ENCODE measurements at regions not wholly inside any gene's neighbourhood (a gene's known extent, or its start where the extent isn't known, plus 50 kb on each side); places are given as distances from the start of the nearest gene placed in this dataset.

DNA sequence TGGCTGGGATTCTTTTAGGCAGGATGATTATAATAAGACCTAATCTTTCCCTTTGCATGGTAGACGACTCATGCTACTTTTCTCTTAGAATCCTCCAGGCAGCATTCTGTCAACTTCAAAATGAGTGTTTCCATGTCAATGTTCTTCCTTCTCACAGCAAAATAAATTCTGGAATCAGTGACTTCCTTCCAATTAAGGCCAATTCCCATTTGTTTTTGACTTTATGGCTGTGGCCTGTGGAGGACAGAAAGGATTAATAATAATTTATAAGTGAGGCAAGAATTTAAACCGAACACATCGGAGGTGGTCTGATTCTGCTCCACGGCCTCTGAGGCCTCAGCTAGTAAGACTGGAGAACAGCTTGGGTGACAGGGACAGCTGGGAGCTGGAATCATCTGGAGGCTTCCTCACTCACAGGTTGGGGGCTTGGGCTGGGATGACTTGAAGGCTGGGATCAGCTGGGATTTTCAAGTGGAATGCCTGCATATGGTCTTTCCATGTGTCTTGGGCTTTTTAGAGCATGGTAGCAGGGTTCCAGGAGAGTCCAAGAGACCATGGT, 241.8 kb upstream of the MCTP2 start:
- no peak overlapping the region for H3K27ac Mint-ChIP-seq
- H3K36me3 Mint-ChIP-seq, result no peaks in the 10 kb centered on the region
- DNase-seq (no peak), ATAC-seq (replicated peaks) (no peak)
- H3K27me3 Mint-ChIP-seq, result peaks cover 6 to 17% of the 10 kb centered on the region in 2 donors
- no peak overlapping the region for H3K4me3 Mint-ChIP-seq
- no peaks in the 10 kb centered on the region for H3K9me3 Mint-ChIP-seq
- peaks cover 0 to 6% of the 10 kb centered on the region in 2 donors for H3K4me1 Mint-ChIP-seq

DNA sequence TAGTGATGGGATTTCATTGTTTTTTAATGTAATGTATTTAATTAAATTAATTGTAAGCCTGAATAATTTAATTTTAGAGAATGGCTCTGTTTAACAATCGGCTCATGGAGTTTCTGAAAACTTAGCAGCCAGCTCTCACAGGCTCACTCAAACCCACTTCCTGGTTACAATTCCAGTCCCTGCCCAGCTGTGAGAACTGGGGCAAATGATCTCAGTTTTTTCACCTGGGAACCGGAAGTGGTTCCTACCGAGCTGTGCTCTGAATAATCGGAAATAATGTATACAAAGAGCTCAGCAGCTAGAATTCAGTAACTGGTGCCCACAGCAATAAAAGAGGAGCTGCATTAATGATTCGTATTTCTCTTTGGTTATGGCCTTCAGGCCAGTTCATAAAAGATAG, 244.3 kb upstream of the MCTP2 start:
- ATAC-seq (replicated peaks) (no peak), DNase-seq (no peak)
- H3K36me3 Mint-ChIP-seq, result no peaks in the 10 kb centered on the region
- H3K27me3 Mint-ChIP-seq, result peaks cover 8 to 20% of the 10 kb centered on the region in 2 donors
- H3K4me3 Mint-ChIP-seq, result no peak overlapping the region
- peaks cover 0 to 6% of the 10 kb centered on the region in 2 donors for H3K4me1 Mint-ChIP-seq
- H3K9me3 Mint-ChIP-seq, result no peaks in the 10 kb centered on the region
- H3K27ac Mint-ChIP-seq, result no peak overlapping the region

DNA sequence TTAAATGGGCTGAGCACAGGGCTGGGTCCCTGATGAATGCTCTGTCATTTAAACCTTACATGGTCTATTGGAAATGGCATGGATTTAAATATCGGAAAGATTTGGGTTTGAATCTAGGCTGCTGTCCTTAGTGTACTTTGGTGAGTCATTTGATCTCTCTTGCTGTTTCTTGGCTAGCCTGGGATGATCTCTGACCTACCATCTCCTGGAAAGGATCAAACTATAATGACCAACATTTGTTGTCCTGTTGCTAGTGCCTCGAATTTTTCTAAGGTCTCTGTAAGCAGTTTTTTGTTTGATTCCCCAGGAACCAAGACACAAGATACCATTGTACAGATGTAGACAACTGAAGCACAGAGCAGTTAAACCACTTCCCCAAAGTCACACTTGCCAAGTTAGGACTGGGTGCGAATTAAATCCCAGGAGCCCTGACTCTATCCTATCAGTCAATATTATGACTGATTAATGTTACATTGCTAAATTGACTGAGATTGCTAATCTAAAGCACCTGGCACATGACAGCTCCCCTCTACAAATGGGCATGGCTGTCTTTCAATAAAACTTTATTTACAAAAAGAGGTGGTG, 244.9 kb upstream of the MCTP2 start:
- H3K27ac Mint-ChIP-seq, result no peak overlapping the region

DNA sequence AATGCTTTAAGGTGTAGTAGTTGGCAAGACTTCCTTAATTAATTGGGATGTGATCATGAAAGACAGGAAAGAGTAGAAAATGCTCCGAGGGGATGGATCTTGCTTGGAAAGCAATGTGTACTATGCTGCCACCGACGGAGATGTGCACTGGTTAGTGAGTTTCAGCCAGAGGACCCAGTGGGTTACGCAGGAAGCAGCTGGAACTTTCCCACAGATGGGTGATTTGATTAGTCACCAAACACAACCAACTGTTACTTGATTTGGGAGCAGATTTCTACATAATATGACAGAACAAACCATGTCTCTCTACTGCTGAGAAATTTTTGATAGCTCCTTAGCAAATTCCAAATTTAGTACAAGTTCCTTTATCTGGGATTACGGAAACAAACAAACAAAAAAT, 245.4 kb upstream of the MCTP2 start:
- Mint-ChIP-seq H3K36me3 (no peaks in the 10 kb centered on the region), H3K4me1 (peaks cover 0 to 6% of the 10 kb centered on the region in 2 donors), H3K4me3 (no peak overlapping the region), H3K27me3 (peaks cover 8 to 20% of the 10 kb centered on the region in 2 donors), H3K9me3 (no peaks in the 10 kb centered on the region), H3K27ac (no peak overlapping the region)
- no peak for ATAC-seq (replicated peaks)
- no peak for DNase-seq

More for the DNA sequence above, 244.9 kb upstream of the MCTP2 start:
- peaks cover 0 to 6% of the 10 kb centered on the region in 2 donors for H3K4me1 Mint-ChIP-seq
- DNase-seq (no peak), ATAC-seq (replicated peaks) (no peak)
- no peaks in the 10 kb centered on the region for H3K9me3 Mint-ChIP-seq
- H3K4me3 Mint-ChIP-seq, result no peak overlapping the region
- no peaks in the 10 kb centered on the region for H3K36me3 Mint-ChIP-seq
- peaks cover 8 to 20% of the 10 kb centered on the region in 2 donors for H3K27me3 Mint-ChIP-seq

DNA sequence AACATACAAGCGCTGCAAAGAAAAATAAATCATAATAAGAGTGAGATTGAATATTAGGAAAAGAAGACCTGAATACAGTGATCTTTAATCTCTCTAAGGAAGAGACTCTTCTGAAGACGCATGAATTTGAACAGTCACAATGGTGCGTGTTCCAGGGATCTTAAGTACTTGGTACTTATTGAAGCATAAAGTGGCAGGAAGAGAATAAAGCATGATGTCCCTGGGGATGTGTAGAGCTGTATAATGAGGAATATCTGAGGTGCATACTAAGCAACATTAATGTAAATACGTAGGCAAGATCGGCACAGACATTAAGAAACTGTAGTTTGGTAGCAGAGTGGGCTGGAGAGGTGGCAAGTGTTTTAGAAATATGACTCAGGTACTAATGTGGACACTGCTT, 246.2 kb upstream of the MCTP2 start:
- Mint-ChIP-seq H3K27me3 (peaks cover 8 to 20% of the 10 kb centered on the region in 2 donors), H3K4me1 (peaks cover 0 to 6% of the 10 kb centered on the region in 2 donors), H3K27ac (no peak overlapping the region), H3K36me3 (no peaks in the 10 kb centered on the region), H3K4me3 (no peak overlapping the region), H3K9me3 (no peaks in the 10 kb centered on the region)
- DNase-seq (no peak), ATAC-seq (replicated peaks) (no peak)

DNA sequence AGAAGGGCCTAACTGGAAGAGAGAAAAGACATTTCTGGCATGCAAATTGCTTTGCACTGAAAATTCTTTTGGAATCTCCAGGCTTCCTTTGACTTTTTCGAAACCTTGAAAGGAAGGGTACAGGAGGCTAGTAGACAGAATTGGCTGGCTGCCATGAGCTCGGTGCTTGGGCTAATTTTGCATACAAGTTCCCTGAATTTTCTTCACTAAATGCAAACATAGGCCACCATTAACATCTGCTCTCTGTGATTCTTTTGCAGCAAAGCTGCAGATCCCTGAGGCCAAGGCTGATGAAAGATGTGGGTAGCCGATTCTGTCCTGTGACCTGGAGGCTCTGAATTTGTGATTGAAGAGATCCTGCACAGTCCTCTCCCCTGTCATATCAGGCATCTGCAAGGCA, 247.8 kb upstream of the MCTP2 start:
- Mint-ChIP-seq H3K27me3 (peaks cover 8 to 20% of the 10 kb centered on the region in 2 donors), H3K9me3 (no peaks in the 10 kb centered on the region)

DNA sequence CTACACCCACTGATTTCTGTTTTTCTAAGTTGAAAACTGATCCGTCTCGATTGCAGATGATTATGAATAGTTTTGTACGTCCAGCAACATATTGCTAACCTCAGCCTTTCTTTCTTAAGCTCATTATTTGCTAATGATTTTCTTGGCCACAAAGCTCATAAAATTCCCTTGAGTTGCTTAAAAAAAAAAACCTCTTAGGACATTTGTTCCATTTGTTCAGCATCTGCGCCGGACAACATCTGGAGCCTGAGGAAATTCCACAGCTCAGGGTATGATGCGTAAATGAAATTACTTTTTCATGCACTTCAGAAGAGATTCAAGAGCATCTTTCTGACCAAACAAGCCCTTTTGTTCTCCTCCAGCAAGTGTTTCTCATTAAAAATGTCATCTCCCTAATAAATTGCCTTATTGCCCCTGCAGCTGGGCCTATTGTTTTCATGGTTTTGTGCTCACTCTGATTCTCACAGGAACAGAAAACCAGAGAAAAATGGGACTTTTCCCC, 249.1 kb upstream of the MCTP2 start:
- DNase-seq (no peak), ATAC-seq (replicated peaks) (no peak)
- no peaks in the 10 kb centered on the region for H3K9me3 Mint-ChIP-seq
- H3K36me3 Mint-ChIP-seq, result no peaks in the 10 kb centered on the region
- H3K27me3 Mint-ChIP-seq, result peaks cover 8 to 20% of the 10 kb centered on the region in 2 donors
- H3K27ac Mint-ChIP-seq, result no peak overlapping the region
- H3K4me3 Mint-ChIP-seq, result no peak overlapping the region
- H3K4me1 Mint-ChIP-seq, result peaks cover 0 to 6% of the 10 kb centered on the region in 2 donors

More for the DNA sequence above, 247.8 kb upstream of the MCTP2 start:
- no peak overlapping the region for H3K27ac Mint-ChIP-seq
- peaks cover 0 to 6% of the 10 kb centered on the region in 2 donors for H3K4me1 Mint-ChIP-seq
- H3K36me3 Mint-ChIP-seq, result no peaks in the 10 kb centered on the region
- DNase-seq (no peak), ATAC-seq (replicated peaks) (no peak)
- no peak overlapping the region for H3K4me3 Mint-ChIP-seq

DNA sequence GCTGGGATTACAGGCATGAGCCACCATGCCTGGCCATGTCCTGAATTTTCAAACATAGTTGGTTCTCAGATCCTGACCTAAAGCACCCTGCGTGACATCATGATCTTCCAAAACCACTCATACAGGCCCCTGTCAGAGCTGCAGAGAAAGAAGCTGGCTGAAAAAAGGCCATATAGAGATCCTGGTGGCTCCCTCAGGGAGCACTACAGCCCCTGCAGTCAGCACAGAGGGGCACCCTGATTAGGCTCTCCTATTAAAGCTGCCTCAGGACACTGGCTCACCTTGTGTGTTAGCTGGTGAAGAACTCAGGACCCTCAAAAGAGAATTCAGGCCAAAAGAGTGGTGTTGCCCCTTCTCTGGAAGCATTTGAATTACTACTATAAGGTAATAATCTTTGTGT, 249.7 kb upstream of the MCTP2 start:
- H3K27me3 Mint-ChIP-seq, result peaks cover 8 to 20% of the 10 kb centered on the region in 2 donors
- H3K4me3 Mint-ChIP-seq, result no peak overlapping the region
- no peaks in the 10 kb centered on the region for H3K36me3 Mint-ChIP-seq
- H3K9me3 Mint-ChIP-seq, result no peaks in the 10 kb centered on the region
- H3K4me1 Mint-ChIP-seq, result peaks cover 0 to 6% of the 10 kb centered on the region in 2 donors
- no peak overlapping the region for H3K27ac Mint-ChIP-seq
- ATAC-seq (replicated peaks) (no peak), DNase-seq (no peak)

DNA sequence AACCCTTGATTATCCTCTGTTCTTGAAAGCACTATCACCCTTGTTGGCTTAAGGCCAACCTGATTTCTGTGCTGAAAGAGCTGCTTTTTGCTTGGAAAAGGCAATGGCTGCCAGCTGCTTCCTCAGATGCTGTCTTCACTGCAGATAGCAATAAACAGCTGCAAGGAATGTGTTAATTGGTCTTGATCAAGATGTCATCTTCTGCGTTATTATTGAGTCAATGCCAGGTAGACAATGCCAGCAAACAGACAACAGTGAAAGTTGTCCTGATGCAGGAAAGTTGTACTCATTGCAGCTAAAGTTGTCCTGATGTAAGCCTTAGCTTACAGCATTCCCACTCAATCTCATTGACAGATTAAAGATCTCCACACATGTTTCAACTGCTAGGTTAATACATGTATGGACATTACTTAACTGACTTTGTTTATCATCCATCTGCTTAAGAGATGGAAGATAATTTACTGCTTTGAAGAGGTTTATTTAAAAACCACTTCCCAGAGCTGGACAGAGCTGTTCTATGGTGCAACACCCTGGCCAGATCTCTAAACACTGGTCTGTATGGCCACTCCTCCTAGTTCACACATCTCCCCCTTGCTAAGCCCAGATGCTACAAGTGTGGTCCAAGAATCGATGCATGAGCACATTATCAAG, 251.0 kb upstream of the MCTP2 start:
- no peaks in the 10 kb centered on the region for H3K36me3 Mint-ChIP-seq
- no peaks in the 10 kb centered on the region for H3K4me1 Mint-ChIP-seq
- H3K27me3 Mint-ChIP-seq, result peaks cover 4 to 12% of the 10 kb centered on the region in 2 donors
- no peak overlapping the region for H3K27ac Mint-ChIP-seq
- H3K4me3 Mint-ChIP-seq, result no peak overlapping the region
- H3K9me3 Mint-ChIP-seq, result no peaks in the 10 kb centered on the region
- no peak for ATAC-seq (replicated peaks)
- DNase-seq, result no peak

DNA sequence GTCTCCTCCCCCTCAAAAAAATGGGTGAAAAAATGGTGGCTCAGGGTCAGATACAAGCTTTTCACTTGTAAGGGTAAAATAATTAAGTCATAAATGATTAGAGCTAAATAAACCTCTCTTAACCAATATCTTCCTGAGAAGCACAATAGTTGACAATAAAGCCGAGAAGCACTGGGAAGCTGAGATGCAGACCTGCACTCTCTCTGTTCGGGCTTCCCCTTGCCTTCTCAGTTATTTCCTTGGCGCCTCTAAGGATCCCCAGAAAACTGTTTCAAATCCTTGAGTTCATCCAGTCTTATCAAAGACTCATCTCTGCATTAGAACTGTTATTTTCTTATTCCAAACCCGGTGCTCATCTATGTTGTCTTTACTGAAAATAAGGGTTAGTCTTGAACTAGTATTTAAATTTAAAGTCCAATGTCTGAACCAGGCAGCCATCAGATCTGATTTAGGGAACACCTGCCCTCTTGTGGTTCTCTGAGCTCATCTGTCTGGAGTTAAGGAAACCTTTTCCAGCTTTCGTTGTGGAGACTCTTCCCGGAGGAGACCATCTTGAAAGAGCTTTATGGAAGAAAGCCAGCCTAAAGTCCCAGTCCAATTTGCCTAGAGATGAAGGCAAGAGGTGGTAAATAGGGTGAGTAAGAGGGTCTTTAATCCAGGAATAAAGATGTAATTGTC, 256.4 kb upstream of the MCTP2 start:
- DNase-seq, result no peak
- H3K9me3 Mint-ChIP-seq, result no peaks in the 10 kb centered on the region
- no peak overlapping the region for H3K27ac Mint-ChIP-seq
- H3K36me3 Mint-ChIP-seq, result no peaks in the 10 kb centered on the region
- no peaks in the 10 kb centered on the region for H3K27me3 Mint-ChIP-seq
- no peak for ATAC-seq (replicated peaks)
- no peak overlapping the region for H3K4me3 Mint-ChIP-seq
- no peaks in the 10 kb centered on the region for H3K4me1 Mint-ChIP-seq

DNA sequence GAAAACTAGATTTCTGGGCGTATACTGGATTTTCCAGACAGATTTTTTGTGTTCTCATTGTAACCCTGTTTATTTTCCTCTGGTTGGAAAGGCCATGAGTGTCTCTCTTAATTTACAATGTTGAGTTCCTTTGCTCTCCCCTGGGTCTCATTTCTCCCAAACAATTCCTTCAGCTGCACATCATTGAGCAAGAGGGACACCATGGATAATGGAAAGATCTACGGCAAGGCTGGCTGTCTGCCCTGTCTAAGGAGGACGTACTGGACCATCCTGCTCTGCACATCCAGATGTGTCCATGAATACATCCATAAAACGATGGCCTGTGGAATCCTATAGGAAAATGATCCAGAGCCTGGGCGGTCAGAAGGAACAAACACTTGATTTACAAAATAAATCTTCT, 258.1 kb upstream of the MCTP2 start:
- Mint-ChIP-seq H3K27me3 (no peaks in the 10 kb centered on the region), H3K4me3 (no peak overlapping the region), H3K9me3 (no peaks in the 10 kb centered on the region), H3K36me3 (no peaks in the 10 kb centered on the region), H3K27ac (no peak overlapping the region), H3K4me1 (no peaks in the 10 kb centered on the region)
- ATAC-seq (replicated peaks), result no peak
- no peak for DNase-seq

DNA sequence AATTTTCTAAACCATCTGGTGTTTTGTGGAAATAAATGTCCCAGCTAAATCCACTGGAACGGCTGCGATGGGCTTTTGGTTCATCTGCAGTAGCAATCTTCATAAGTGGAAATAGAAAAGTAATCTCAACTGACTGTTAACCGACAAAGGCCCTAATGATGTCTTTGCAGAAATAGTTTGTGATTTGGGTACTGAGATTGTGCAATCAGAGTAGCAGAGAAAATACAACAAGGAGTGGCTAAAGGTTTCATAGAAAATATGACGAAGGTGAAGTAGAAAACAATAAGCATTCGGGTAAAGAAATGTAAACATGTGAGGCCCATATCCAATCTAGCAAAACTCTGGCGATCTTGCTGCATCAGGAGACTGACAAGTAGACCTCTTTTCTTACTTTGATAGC, 262.6 kb upstream of the MCTP2 start:
- H3K4me1 Mint-ChIP-seq, result no peaks in the 10 kb centered on the region
- DNase-seq, result no peak
- peaks cover 0 to 6% of the 10 kb centered on the region in 2 donors for H3K27me3 Mint-ChIP-seq

DNA sequence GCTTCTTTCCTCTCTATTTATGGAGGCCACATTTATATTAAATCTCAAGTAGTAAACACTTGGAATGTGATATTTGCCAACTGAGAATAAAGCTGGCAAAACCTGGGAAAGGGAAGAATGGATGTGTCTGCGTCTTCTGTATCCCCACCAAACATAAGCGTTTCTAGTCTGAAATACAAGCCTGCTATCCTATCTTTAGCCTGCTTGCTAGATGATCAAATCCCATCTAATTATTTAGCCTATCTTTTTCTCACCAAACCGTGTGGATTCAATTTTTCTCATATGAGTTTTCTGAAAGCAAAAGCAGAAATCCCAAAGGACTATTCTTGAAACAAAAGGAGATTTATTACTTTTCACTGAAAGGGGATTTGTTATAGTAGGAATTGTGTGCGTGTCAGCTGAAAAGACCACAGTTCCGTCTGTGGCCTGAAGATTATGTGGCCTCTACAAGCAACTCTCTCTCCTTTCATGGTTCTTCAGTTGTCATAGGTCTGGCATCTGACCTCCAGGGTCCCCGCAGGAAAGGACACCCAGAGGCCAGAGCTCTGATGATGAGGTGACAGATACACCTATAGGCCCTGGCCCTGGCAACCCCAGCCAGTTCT, 266.0 kb upstream of the MCTP2 start:
- ATAC-seq (replicated peaks) (no peak), DNase-seq (no peak)
- no peaks in the 10 kb centered on the region for H3K9me3 Mint-ChIP-seq
- no peaks in the 10 kb centered on the region for H3K4me1 Mint-ChIP-seq
- peaks cover 7 to 12% of the 10 kb centered on the region in 2 donors for H3K27me3 Mint-ChIP-seq
- no peaks in the 10 kb centered on the region for H3K36me3 Mint-ChIP-seq
- H3K27ac Mint-ChIP-seq, result no peak overlapping the region
- no peak overlapping the region for H3K4me3 Mint-ChIP-seq

More for the DNA sequence above, 262.6 kb upstream of the MCTP2 start:
- H3K27ac Mint-ChIP-seq, result no peak overlapping the region
- no peaks in the 10 kb centered on the region for H3K36me3 Mint-ChIP-seq
- no peaks in the 10 kb centered on the region for H3K9me3 Mint-ChIP-seq
- ATAC-seq (replicated peaks), result no peak
- H3K4me3 Mint-ChIP-seq, result no peak overlapping the region

DNA sequence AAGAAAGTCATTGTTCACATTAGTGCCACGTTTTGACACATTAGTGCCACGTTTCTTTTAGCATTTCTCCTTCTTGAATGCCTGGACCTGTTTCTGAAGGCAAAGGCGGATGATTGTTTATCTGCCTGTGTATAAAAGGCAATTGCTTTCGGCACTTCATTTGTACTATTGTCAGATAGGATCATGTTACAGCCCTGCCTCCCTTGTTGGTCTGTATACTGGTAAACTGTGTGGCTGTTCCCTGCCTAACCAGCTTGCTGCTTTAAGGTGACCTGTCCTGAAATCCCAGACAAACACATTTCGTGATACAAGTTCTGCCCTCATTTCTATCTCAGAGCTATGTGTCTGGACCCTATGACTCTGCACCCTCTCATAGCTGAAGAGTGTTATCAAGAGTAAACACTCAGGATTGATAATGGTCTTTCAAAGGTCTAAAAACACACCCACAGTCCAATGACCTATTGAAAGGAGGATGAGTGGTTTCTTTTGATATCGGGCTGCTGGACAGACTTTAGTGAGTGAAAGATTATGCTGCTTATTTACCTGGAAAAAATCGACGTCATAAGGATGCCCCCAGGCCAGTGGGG, 276.3 kb upstream of the MCTP2 start:
- Mint-ChIP-seq H3K27me3 (peaks cover 6 to 9% of the 10 kb centered on the region in 2 donors), H3K4me1 (no peaks in the 10 kb centered on the region), H3K36me3 (no peaks in the 10 kb centered on the region), H3K27ac (no peak overlapping the region), H3K4me3 (no peak overlapping the region), H3K9me3 (peaks cover 0 to 3% of the 10 kb centered on the region in 2 donors)
- ATAC-seq (replicated peaks), result no peak
- DNase-seq, result no peak

Measured in stimulated activated naive B cell treated with anti-CD40 and anti-IgM and Interleukin-4, amounts not matched to agents 10 μg/mL and 1 μg/mL and 100 μg/mL, for 72 hours (primary cell).